ENCODE measurements at regions not wholly inside any gene's neighbourhood (a gene's known extent, or its start where the extent isn't known, plus 50 kb on each side); places are given as distances from the start of the nearest gene placed in this dataset.
A peak's percentile ranks its signal among the peaks of the same experiment; 100 is the strongest.

DNA sequence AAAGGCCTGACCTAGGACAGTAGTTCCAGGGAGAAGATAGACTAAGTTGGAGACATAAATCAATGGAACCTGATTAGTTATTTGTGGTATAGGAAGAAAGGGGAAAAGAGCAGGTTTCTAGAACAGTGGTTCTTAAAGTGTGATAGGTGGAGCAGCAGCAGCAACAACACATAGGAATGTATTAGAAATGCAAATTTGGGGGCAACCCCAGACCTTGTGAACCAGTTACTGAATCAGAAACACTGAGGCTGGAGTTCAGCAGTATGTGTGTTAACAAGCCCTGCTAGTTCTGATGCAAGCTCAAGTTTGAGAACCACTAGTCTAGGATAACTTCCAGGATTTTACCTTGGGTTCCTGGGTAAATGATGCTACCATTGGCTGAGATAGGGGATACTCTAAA is 308.7 kb downstream of the EMP1 start:
- in situ Hi-C loops (cut with HindIII; ENCODE audit: low pct_ligation_motif_present, low sequenced_read_pairs) = no loop called here
- TF ChIP-seq, protein P1, sequence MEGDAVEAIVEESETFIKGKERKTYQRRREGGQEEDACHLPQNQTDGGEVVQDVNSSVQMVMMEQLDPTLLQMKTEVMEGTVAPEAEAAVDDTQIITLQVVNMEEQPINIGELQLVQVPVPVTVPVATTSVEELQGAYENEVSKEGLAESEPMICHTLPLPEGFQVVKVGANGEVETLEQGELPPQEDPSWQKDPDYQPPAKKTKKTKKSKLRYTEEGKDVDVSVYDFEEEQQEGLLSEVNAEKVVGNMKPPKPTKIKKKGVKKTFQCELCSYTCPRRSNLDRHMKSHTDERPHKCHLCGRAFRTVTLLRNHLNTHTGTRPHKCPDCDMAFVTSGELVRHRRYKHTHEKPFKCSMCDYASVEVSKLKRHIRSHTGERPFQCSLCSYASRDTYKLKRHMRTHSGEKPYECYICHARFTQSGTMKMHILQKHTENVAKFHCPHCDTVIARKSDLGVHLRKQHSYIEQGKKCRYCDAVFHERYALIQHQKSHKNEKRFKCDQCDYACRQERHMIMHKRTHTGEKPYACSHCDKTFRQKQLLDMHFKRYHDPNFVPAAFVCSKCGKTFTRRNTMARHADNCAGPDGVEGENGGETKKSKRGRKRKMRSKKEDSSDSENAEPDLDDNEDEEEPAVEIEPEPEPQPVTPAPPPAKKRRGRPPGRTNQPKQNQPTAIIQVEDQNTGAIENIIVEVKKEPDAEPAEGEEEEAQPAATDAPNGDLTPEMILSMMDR (IDR thresholded peaks at IDR 0.05; ENCODE audit: low read depth, low read length, missing control alignments) = no peak

DNA sequence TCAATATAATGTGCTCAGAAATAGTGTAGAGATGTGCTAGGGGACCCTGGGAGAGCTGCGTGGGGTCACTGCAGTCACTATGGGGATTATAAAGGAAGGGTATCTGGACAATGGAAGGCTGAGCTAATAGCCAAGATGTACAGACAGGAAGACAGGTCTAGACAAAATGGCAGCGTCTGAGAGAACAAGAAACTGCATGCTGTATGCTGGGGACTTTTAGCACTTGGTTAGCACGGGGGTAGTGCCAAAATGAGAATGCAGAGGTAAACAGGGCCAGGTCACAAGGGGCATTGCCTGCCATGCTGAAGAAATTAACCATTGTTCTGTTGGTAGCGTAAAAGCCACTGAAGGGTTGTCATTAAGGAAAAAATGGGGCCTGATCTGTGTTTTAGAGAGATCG is 308.2 kb downstream of the EMP1 start:
- no peak for DNase-seq
- TF ChIP-seq, protein P1 (IDR thresholded peaks at IDR 0.05; ENCODE audit: low read depth, low read length, missing control alignments) = no peak
- in situ Hi-C loops (cut with HindIII; ENCODE audit: low pct_ligation_motif_present, low sequenced_read_pairs) = no loop called here
- Histone ChIP-seq H3K27me3 (replicated peaks) (no peaks in the 10 kb centered on the region), H3K36me3 (replicated peaks) (no peaks in the 10 kb centered on the region), H3K4me3 (ENCODE audit: low read depth, low read length) (no peak overlapping the region), H3K27ac (no peak overlapping the region)

More for the DNA sequence above, 308.7 kb downstream of the EMP1 start:
- DNase-seq = no peak
- H3K4me3 ChIP-seq (ENCODE audit: low read depth, low read length) = no peak overlapping the region
- H3K27me3 ChIP-seq (replicated peaks) = no peaks in the 10 kb centered on the region
- H3K36me3 ChIP-seq (replicated peaks) = no peaks in the 10 kb centered on the region
- no peak overlapping the region for H3K27ac ChIP-seq

DNA sequence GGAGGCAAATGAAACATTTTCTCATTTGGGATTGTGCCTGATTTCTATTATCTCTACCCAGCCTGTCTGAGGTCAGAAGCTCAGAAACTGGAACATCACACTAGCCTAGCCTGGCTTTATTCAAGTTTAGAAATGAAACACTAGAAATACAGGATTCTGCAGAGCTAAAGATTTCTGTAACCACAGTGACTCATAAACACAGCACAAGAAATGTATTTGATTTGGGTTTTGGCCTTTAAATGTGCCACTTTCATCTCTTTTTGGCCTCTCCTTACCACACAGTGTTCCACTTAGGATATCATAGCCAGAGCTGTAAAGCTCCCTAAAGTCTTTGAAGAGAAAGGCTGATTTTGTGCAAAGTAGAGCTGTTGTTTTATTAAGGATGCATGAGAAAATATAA is 307.5 kb downstream of the EMP1 start:
- Histone ChIP-seq H3K27ac (no peak overlapping the region), H3K27me3 (replicated peaks) (no peaks in the 10 kb centered on the region), H3K36me3 (replicated peaks) (no peaks in the 10 kb centered on the region), H3K4me3 (ENCODE audit: low read depth, low read length) (no peak overlapping the region)
- in situ Hi-C loops (cut with HindIII; ENCODE audit: low pct_ligation_motif_present, low sequenced_read_pairs) = no loop called here
- peak; percentile 1 for DNase-seq
- TF ChIP-seq, protein P1 (IDR thresholded peaks at IDR 0.05; ENCODE audit: low read depth, low read length, missing control alignments) = no peak

DNA sequence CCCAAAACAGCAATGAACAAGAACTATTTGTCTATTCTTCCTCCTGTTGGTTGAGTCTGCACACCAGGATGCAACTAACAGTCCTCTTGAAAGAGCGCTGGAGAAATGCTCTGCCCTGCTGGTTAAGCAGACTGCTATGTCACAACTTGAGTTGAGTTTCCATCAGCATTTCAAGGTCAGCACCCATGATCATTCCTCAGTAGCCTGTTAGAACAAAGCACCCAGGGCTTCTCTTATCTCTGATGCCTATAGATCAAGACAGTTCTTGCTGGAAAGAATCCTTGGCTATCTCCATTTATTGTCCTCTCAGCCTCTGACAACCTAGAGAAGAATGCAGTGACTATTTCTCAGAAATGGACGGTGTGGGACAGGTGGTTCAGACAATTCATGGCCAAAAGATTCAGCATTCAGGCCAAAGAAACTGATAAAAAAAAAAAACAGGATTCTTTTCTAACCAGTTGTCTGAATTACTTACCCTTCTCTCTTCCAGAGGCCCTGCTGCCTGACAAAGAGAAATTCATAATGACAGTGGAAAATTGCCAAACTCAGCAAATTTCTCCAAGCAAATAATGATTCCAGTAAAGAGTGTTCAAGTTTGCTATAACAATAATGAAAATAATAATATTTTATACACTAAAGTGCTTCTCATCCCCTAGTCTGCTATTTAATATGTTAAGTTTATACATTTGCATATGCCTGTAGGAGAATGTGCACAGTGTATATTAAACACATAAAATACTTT is 306.7 kb downstream of the EMP1 start:
- Histone ChIP-seq H3K36me3 (replicated peaks) (no peaks in the 10 kb centered on the region), H3K4me3 (ENCODE audit: low read depth, low read length) (no peak overlapping the region), H3K27me3 (replicated peaks) (no peaks in the 10 kb centered on the region), H3K27ac (no peak overlapping the region)
- TF ChIP-seq, protein P1 (IDR thresholded peaks at IDR 0.05; ENCODE audit: low read depth, low read length, missing control alignments) = no peak
- in situ Hi-C loops (cut with HindIII; ENCODE audit: low pct_ligation_motif_present, low sequenced_read_pairs) = no loop called here
- no peak for DNase-seq

DNA sequence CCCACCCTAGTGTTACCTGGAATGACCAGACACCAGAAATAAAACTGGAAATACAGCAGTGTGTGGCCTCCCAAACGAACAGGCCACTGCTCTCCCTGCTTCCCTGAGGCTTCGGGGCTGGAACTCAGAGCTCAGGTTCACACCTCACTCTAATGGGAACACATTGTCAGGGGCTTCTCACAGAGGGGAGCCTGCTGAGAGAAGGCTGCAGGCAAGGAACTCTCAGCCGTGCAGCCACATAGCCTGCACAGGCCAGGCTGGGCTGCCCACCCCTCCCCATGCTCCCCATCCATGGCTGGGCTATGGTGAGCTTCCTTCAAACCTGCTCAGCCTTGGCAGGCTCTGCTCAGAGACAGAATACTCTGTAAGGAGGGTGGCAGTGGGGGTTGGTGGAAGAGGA is 302.5 kb downstream of the EMP1 start:
- Histone ChIP-seq H3K27ac (no peak overlapping the region), H3K27me3 (replicated peaks) (no peaks in the 10 kb centered on the region), H3K36me3 (replicated peaks) (no peaks in the 10 kb centered on the region), H3K4me3 (ENCODE audit: low read depth, low read length) (no peak overlapping the region)
- TF ChIP-seq, protein P1 (IDR thresholded peaks at IDR 0.05; ENCODE audit: low read depth, low read length, missing control alignments) = no peak
- in situ Hi-C loops (cut with HindIII; ENCODE audit: low pct_ligation_motif_present, low sequenced_read_pairs) = no loop called here
- DNase-seq = no peak

DNA sequence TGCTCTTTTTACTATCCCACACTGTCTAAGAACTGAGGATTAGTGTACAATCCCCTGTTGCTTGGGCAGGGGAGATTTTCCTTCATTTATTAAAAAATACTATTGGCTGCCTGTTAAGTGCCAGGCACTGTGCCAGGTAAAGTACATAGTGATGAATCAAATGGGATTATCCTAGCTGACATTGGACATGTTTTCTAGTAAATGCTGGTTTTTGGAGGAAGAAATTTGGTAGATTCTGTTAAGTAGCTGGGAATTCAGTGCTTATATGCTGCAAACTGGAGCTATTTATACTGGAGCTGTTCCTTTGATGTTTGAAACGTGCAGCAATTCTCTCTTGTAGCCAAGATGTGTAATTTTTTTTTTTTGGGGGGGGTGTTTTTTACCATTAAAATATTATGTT is 299.6 kb downstream of the EMP1 start:
- in situ Hi-C loops (cut with HindIII; ENCODE audit: low pct_ligation_motif_present, low sequenced_read_pairs) = no loop called here
- no peak overlapping the region for H3K27ac ChIP-seq
- H3K36me3 ChIP-seq (replicated peaks) = no peaks in the 10 kb centered on the region
- TF ChIP-seq, protein P1 (IDR thresholded peaks at IDR 0.05; ENCODE audit: low read depth, low read length, missing control alignments) = no peak
- no peaks in the 10 kb centered on the region for H3K27me3 ChIP-seq (replicated peaks)
- no peak for DNase-seq
- H3K4me3 ChIP-seq (ENCODE audit: low read depth, low read length) = no peak overlapping the region
